H1 (cell line): ENCODE measurements at regions not wholly inside any gene's neighbourhood (a gene's known extent, or its start where the extent isn't known, plus 50 kb on each side); places are given as distances from the start of the nearest gene placed in this dataset.

Experiments
- BCL11A ChIP-seq, 2 experiments: IDR thresholded peaks; one replicate each; pipeline ENCODE4 v1.6.1; 2011; ENCODE audit warnings: low read depth in 2 of 2, low read length in 2 of 2, mild to moderate bottlenecking in 2 of 2
- GABPA ChIP-seq: IDR thresholded peaks from 2 replicates; pipeline ENCODE4 v1.6.1; 2011; ENCODE audit warnings: mild to moderate bottlenecking, low read length, moderate library complexity, borderline replicate concordance; ENCODE audit not compliant: insufficient read depth
- KDM4A ChIP-seq: IDR thresholded peaks from one replicate; pipeline ENCODE4 v1.7.1; 2012; ENCODE audit warnings: low read depth, mild to moderate bottlenecking, moderate library complexity, low read length, inconsistent platforms; ENCODE audit not compliant: severe bottlenecking
- PHF8 ChIP-seq: fragments of 200-600 bp; sonication (generic); conservative IDR thresholded peaks from 2 replicates; pipeline ENCODE4 v1.7.1; 2012; ENCODE audit warnings: low read depth, mild to moderate bottlenecking, inconsistent platforms, low read length, moderate library complexity
- SRF ChIP-seq: IDR thresholded peaks from 2 replicates; pipeline ENCODE4 v1.6.1; 2011; ENCODE audit warnings: mild to moderate bottlenecking, low read depth, low read length, moderate library complexity
- SUZ12 ChIP-seq: fragments of 200-600 bp; sonication (generic); IDR thresholded peaks from 2 replicates; pipeline ENCODE4 v1.6.1; 2012; ENCODE audit warnings: mild to moderate bottlenecking, inconsistent platforms, low read length, moderate library complexity, mixed read lengths
- TAF7 ChIP-seq: optimal IDR thresholded peaks from 2 replicates; pipeline ENCODE3; 2011; ENCODE audit warnings: low read depth, mild to moderate bottlenecking, inconsistent platforms, low read length, moderate library complexity, borderline replicate concordance

GRCh38 chr4:15364183-15364582, 63.6 kb upstream of the C1QTNF7 start (continued):
- no peak for TF ChIP-seq BCL11A (IDR thresholded peaks at IDR 0.05; ENCODE audit: low read depth in 2 of 2, low read length in 2 of 2)
- TF ChIP-seq TAF7: no peak
- TF ChIP-seq KDM4A: no peak
- TF ChIP-seq GABPA: no peak
- no peak for TF ChIP-seq SRF
- no peak for TF ChIP-seq SUZ12
- TF ChIP-seq PHF8: no peak
